ENCODE measurements at regions not wholly inside any gene's neighbourhood (a gene's known extent, or its start where the extent isn't known, plus 50 kb on each side); places are given as distances from the start of the nearest gene placed in this dataset.

DNA sequence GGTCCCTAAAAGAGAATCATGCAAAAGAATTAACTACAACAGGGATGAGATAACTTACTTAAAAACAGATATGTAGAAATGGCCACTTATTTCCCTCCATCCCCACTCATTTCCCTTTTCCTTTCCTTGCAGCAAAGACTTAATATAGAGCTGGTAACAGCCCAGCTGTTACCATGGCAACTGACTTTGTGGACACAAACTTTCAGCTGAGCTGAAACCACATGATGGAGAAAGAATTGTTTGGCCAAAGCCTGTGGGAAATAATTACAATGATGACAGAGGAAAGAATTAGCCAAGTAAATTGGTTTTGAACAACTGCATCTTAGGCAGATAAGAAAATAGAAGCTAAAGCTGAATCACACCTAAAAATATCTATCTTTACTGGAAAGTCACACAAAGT, 364.9 kb downstream of the GALC start:
- no peak for DNase-seq
- H3K9me3 ChIP-seq = no peaks in the 10 kb centered on the region
- TF ChIP-seq, protein P1, sequence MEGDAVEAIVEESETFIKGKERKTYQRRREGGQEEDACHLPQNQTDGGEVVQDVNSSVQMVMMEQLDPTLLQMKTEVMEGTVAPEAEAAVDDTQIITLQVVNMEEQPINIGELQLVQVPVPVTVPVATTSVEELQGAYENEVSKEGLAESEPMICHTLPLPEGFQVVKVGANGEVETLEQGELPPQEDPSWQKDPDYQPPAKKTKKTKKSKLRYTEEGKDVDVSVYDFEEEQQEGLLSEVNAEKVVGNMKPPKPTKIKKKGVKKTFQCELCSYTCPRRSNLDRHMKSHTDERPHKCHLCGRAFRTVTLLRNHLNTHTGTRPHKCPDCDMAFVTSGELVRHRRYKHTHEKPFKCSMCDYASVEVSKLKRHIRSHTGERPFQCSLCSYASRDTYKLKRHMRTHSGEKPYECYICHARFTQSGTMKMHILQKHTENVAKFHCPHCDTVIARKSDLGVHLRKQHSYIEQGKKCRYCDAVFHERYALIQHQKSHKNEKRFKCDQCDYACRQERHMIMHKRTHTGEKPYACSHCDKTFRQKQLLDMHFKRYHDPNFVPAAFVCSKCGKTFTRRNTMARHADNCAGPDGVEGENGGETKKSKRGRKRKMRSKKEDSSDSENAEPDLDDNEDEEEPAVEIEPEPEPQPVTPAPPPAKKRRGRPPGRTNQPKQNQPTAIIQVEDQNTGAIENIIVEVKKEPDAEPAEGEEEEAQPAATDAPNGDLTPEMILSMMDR (IDR thresholded peaks at IDR 0.05) = no peak
- TF ChIP-seq POLR2A (IDR thresholded peaks at IDR 0.05) = no peak
- H3K4me1 ChIP-seq = peaks cover 4 to 9% (median 6%) of the 10 kb centered on the region in 3 donors
- intact Hi-C loops (cut with DNase I) = no loop called here
- no peak overlapping the region for H3K27ac ChIP-seq
- H3K27me3 ChIP-seq = no peaks in the 10 kb centered on the region
- no peaks in the 10 kb centered on the region for H3K36me3 ChIP-seq
- H3K4me3 ChIP-seq = no peak overlapping the region

DNA sequence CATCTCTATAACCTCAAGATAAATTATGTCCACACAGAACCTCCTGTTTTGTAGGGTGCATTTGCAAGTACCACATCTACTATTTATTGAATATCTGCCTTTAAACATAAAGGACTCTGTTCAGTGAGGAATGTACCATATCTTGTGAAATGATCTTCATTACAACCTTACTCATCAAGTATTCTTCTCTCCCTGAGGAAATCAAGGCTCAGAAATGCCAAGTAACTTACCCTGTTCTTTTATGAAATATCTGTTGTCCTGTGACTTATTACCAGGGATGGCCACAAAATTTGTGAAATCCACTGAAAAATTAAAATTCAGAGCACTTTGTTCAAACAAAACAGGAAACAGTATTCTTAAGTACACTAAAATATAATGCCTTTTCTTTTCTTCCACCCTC, 366.7 kb downstream of the GALC start:
- peaks cover 0 to 4% (median 3%) of the 10 kb centered on the region in 3 donors for H3K9me3 ChIP-seq
- no peak for DNase-seq
- intact Hi-C loops (cut with DNase I) = no loop called here
- no peak for TF ChIP-seq POLR2A (IDR thresholded peaks at IDR 0.05)
- TF ChIP-seq, protein P1 (IDR thresholded peaks at IDR 0.05) = no peak
- H3K4me1 ChIP-seq = peaks cover 4 to 9% (median 6%) of the 10 kb centered on the region in 3 donors
- no peak overlapping the region for H3K4me3 ChIP-seq
- H3K27me3 ChIP-seq = no peaks in the 10 kb centered on the region
- H3K36me3 ChIP-seq = no peaks in the 10 kb centered on the region
- H3K27ac ChIP-seq = no peak overlapping the region

DNA sequence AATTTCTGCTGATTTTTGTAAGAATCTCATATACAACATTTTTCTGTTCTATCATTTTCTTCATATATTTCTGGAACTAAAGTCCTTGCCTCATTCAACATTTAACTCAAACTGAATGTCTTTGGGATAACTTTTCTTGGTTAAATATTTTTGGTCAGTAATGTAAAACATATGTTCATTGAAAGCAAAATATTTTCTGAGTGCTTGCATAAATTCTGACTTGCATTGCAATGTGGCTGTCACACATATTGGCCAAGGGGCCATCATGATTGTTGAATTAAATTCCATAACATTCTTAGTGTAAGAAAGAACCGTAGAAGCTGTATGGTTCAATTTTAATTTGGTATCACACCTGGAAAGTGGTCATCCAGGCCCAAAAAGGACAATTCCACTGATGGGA, 369.4 kb downstream of the GALC start:
- Histone ChIP-seq H3K4me1 (peaks cover 0 to 4% (median 4%) of the 10 kb centered on the region in 3 donors), H3K36me3 (no peaks in the 10 kb centered on the region), H3K4me3 (no peak overlapping the region), H3K9me3 (peaks cover 0 to 11% (median 3%) of the 10 kb centered on the region in 3 donors), H3K27ac (no peak overlapping the region), H3K27me3 (no peaks in the 10 kb centered on the region)
- TF ChIP-seq, protein P1 (IDR thresholded peaks at IDR 0.05) = no peak
- no peak for TF ChIP-seq POLR2A (IDR thresholded peaks at IDR 0.05)
- WGBS, 2 donors = 64 to 70% methylated on average over 1 of the region's 1 CpG
- intact Hi-C loops (cut with DNase I) = no loop called here
- no peak for DNase-seq

DNA sequence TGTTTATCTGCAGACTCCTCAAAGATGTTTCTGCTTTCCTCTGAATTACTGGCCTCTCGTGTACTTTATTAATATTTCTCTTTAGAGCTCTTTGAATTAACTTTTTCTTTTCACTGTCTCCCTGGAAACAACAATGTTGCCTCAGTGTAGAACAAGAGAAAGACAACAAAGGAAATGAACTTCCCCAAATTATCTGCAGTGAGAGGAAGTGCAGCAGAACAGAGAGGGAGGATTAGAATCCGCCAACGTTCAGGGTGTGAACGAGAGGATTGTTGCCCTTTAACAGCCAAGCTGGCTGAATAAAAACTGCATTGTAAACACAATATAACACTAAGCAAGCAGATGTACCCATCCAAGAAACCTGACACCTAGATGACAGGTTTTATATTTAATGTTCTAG, 375.9 kb downstream of the GALC start:
- peaks cover 0 to 11% (median 3%) of the 10 kb centered on the region in 3 donors for H3K9me3 ChIP-seq
- DNase-seq = no peak
- intact Hi-C loops (cut with DNase I) = no loop called here
- no peak overlapping the region for H3K27ac ChIP-seq
- H3K36me3 ChIP-seq = no peaks in the 10 kb centered on the region
- H3K4me3 ChIP-seq = no peak overlapping the region
- no peaks in the 10 kb centered on the region for H3K4me1 ChIP-seq
- H3K27me3 ChIP-seq = no peaks in the 10 kb centered on the region
- TF ChIP-seq, protein P1 (IDR thresholded peaks at IDR 0.05) = no peak
- TF ChIP-seq POLR2A (IDR thresholded peaks at IDR 0.05) = no peak
- 18 to 21% methylated on average over 4 of the region's 4 CpGs for WGBS, 2 donors

DNA sequence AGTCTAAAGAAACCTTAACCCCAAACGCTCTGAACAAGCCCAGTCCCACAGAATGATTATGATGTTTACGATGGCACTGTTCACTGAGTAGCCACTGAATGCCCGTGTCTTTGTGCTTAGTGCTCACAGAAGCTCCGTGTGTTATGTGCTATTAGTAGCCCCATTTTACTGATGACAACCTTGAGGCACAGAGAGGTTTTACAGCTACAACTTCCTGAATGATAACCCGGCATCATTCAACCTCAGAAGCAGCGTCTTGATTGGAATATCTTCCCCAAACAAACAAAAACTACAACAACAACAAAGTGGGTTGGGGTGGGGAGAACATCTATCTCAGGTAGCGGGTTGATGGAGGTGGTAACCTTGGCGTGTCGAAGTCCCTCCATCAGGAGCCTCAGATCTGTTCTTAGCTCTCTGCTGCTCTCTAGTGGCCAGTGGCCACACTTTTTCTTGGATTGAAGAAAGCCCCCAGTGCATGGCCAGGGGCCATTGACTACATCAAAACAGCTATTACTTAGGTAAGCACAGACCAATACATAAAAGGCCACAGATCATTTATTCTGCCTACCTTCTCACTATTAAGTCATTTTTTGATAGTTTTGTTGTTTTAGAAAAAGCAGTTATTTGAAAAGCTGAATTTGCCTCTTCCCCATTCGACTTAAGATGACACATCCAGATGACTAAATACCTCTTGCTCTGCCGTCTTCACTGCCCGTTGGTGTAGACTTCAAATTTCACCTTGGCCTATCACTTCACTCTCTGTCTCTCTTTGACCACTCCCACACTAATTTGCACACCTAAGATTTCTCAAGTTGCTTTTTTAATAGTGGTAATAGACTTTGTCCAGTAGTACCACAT, 376.9 kb downstream of the GALC start:
- no peak for DNase-seq
- Histone ChIP-seq H3K9me3 (peaks cover 0 to 5% (median 0%) of the 10 kb centered on the region in 3 donors), H3K4me3 (no peak overlapping the region), H3K36me3 (no peaks in the 10 kb centered on the region), H3K4me1 (no peaks in the 10 kb centered on the region), H3K27me3 (no peaks in the 10 kb centered on the region), H3K27ac (no peak overlapping the region)
- WGBS, 2 donors = 44 to 54% methylated on average over 12 of the region's 12 CpGs
- TF ChIP-seq POLR2A (IDR thresholded peaks at IDR 0.05) = no peak
- TF ChIP-seq, protein P1 (IDR thresholded peaks at IDR 0.05) = peak; percentile 13 to 50 (median 29)
- intact Hi-C loops (cut with DNase I) = no loop called here

Measured in esophagus squamous epithelium (tissue), 5 donors.